H9 (cell line): ENCODE measurements at regions not wholly inside any gene's neighbourhood (a gene's known extent, or its start where the extent isn't known, plus 50 kb on each side); places are given as distances from the start of the nearest gene placed in this dataset.

Experiments
- DNase-seq: peaks from one replicate; pipeline ENCODE4 v3.0.0-alpha.2; 2017
- H2AFZ ChIP-seq: one replicate; pipeline ENCODE4 v1.6.1; 2013; ENCODE audit warnings: mild to moderate bottlenecking, low read length, control low read depth, moderate library complexity
- H2AK5ac ChIP-seq: 2 replicates; pipeline ENCODE4 v1.6.1; 2013; ENCODE audit warnings: low read length, control low read depth, mixed read lengths; ENCODE audit not compliant: insufficient read length
- H2BK120ac ChIP-seq: one replicate; pipeline ENCODE4 v1.6.1; 2013; ENCODE audit warnings: low read depth, mild to moderate bottlenecking, low read length, control low read depth, inconsistent platforms; ENCODE audit not compliant: poor library complexity, severe bottlenecking
- H2BK12ac ChIP-seq: 2 replicates; pipeline ENCODE4 v1.6.1; 2013; ENCODE audit warnings: low read length, control low read depth, mixed read lengths, low read depth; ENCODE audit not compliant: insufficient read length
- H2BK15ac ChIP-seq: 2 replicates; pipeline ENCODE4 v1.6.1; 2013; ENCODE audit warnings: low read depth, low read length, control low read depth
- H2BK20ac ChIP-seq: one replicate; pipeline ENCODE4 v1.6.1; 2013; ENCODE audit warnings: low read depth, mild to moderate bottlenecking, low read length, control low read depth, inconsistent platforms; ENCODE audit not compliant: poor library complexity, severe bottlenecking
- H2BK5ac ChIP-seq: 2 replicates; pipeline ENCODE4 v1.6.1; 2013; ENCODE audit warnings: low read length, control low read depth, mixed read lengths; ENCODE audit not compliant: insufficient read length
- H3K14ac ChIP-seq: 2 replicates; pipeline ENCODE4 v1.6.1; 2013; ENCODE audit warnings: low read length, control low read depth; ENCODE audit not compliant: insufficient read depth
- H3K18ac ChIP-seq: 2 replicates; pipeline ENCODE4 v1.6.1; 2013; ENCODE audit warnings: low read depth, mild to moderate bottlenecking, mixed read lengths, low read length, control low read depth; ENCODE audit not compliant: insufficient read length
- H3K23ac ChIP-seq: 2 replicates; pipeline ENCODE4 v1.6.1; 2013; ENCODE audit warnings: low read length, control low read depth, mixed read lengths, low read depth; ENCODE audit not compliant: insufficient read length
- H3K23me2 ChIP-seq: 2 replicates; pipeline ENCODE4 v1.6.1; 2013; ENCODE audit warnings: low read depth, mild to moderate bottlenecking, mixed read lengths, low read length, control low read depth; ENCODE audit not compliant: insufficient read length, poor library complexity, severe bottlenecking
- H3K27ac ChIP-seq: 2 replicates; pipeline ENCODE4 v1.5.1; 2013; ENCODE audit warnings: low read length, control low read depth, mixed read lengths, low read depth; ENCODE audit not compliant: insufficient read length
- H3K27me3 ChIP-seq: 2 replicates; pipeline ENCODE4 v1.6.1; 2013; ENCODE audit warnings: low read length, control low read depth, inconsistent platforms; ENCODE audit not compliant: insufficient read depth
- H3K4ac ChIP-seq: 2 replicates; pipeline ENCODE4 v1.6.1; 2013; ENCODE audit warnings: low read depth, mild to moderate bottlenecking, control low read depth, inconsistent platforms, low read length, moderate library complexity
- H3K4me1 ChIP-seq: 2 replicates; pipeline ENCODE4 v1.6.1; 2013; ENCODE audit warnings: low read length, control low read depth, inconsistent platforms; ENCODE audit not compliant: insufficient read depth
- H3K4me2 ChIP-seq: 2 replicates; pipeline ENCODE4 v1.6.1; 2013; ENCODE audit warnings: low read length, control low read depth, mixed read lengths; ENCODE audit not compliant: insufficient read length, insufficient read depth
- H3K56ac ChIP-seq: 2 replicates; pipeline ENCODE4 v1.6.1; 2013; ENCODE audit warnings: low read depth, mild to moderate bottlenecking, mixed read lengths, low read length, control low read depth; ENCODE audit not compliant: insufficient read length
- H3K79me1 ChIP-seq: 2 replicates; pipeline ENCODE4 v1.6.1; 2013; ENCODE audit warnings: low read depth, mild to moderate bottlenecking, moderate library complexity, low read length, control low read depth, inconsistent platforms; ENCODE audit not compliant: insufficient read depth, poor library complexity, severe bottlenecking
- H3K79me2 ChIP-seq: 2 replicates; pipeline ENCODE4 v1.6.1; 2013; ENCODE audit warnings: low read length, control low read depth, inconsistent platforms; ENCODE audit not compliant: insufficient read depth
- H3K9ac ChIP-seq: 2 replicates; pipeline ENCODE4 v1.6.1; 2013; ENCODE audit warnings: low read length, control low read depth, mixed read lengths; ENCODE audit not compliant: insufficient read length; ENCODE audit errors: extremely low read depth
- H3K9me3 ChIP-seq: one replicate; pipeline ENCODE4 v1.6.1; 2013; ENCODE audit warnings: low read depth, low read length, inconsistent platforms; ENCODE audit not compliant: control insufficient read depth
- H3T11ph ChIP-seq: one replicate; pipeline ENCODE4 v1.6.1; 2013; ENCODE audit warnings: mild to moderate bottlenecking, low read length, control low read depth, inconsistent platforms
- H4K20me1 ChIP-seq: one replicate; pipeline ENCODE4 v1.6.1; 2013; ENCODE audit not compliant: control insufficient read depth, insufficient read length, insufficient read depth
- H4K5ac ChIP-seq: 2 replicates; pipeline ENCODE4 v1.6.1; 2013; ENCODE audit warnings: low read depth, mild to moderate bottlenecking, mixed read lengths, low read length, control low read depth; ENCODE audit not compliant: insufficient read length
- H4K8ac ChIP-seq: replicated peaks from 2 replicates; pipeline ENCODE4 v1.6.1; 2013; ENCODE audit warnings: low read length, control low read depth, mixed read lengths, low read depth; ENCODE audit not compliant: insufficient read length
- H4K91ac ChIP-seq: 2 replicates; pipeline ENCODE4 v1.6.1; 2013; ENCODE audit warnings: low read depth, mild to moderate bottlenecking, moderate library complexity, mixed read lengths, low read length, control low read depth; ENCODE audit not compliant: insufficient read length
- H3K27ac Mint-ChIP-seq, 3 experiments: 2 replicates in 2 of 3; 3 replicates in 1 of 3; pipeline ENCODE4 v1.8.0; 2020 to 2021; ENCODE audit warnings: mixed read lengths in 3 of 3, mild to moderate bottlenecking in 1 of 3, moderate library complexity in 1 of 3
- H3K27me3 Mint-ChIP-seq: 2 replicates; pipeline ENCODE4 v1.8.0; 2021; ENCODE audit warnings: low read depth, mild to moderate bottlenecking, moderate library complexity, mixed read lengths
- H3K36me3 Mint-ChIP-seq, 3 experiments: 2 replicates in 2 of 3; 3 replicates in 1 of 3; pipeline ENCODE4 v1.8.0; 2020 to 2021; ENCODE audit warnings: low read depth in 3 of 3, mixed read lengths in 3 of 3; ENCODE audit not compliant: insufficient read depth in 1 of 3
- H3K4me1 Mint-ChIP-seq, 2 experiments: 2 replicates each; pipeline ENCODE4 v1.8.0; 2020; ENCODE audit warnings: mixed read lengths in 2 of 2
- H3K4me3 Mint-ChIP-seq, 2 experiments: 2 replicates in 1 of 2; 3 replicates in 1 of 2; pipeline ENCODE4 v1.8.0; 2020 to 2021; ENCODE audit warnings: mild to moderate bottlenecking in 2 of 2, mixed read lengths in 2 of 2, moderate library complexity in 1 of 2
- H3K9me3 Mint-ChIP-seq, 2 experiments: 2 replicates in 1 of 2; 3 replicates in 1 of 2; pipeline ENCODE4 v1.8.0; 2020; ENCODE audit warnings: mild to moderate bottlenecking in 2 of 2, mixed read lengths in 2 of 2, moderate library complexity in 1 of 2
- WGBS: extraction: QIAGEN DNeasy Blood & Tissue Kit; methylation state at CpG from one replicate; pipeline ENCODE4 v1.1.7; 2013; ENCODE audit warnings: missing lambda C conversion rate, low lambda C conversion rate, mixed read lengths; ENCODE audit not compliant: insufficient read length; ENCODE audit errors: extremely low coverage; 5-methylcytosine and 5-hydroxymethylcytosine counted together
- TF ChIP-seq, protein P1 (sequence below): fragments of 200-600 bp; sonication (generic); conservative IDR thresholded peaks from 3 replicates; pipeline ENCODE4 v1.8.0; 2021; ENCODE audit warnings: antibody characterized with exemption, mild to moderate bottlenecking

DNA sequence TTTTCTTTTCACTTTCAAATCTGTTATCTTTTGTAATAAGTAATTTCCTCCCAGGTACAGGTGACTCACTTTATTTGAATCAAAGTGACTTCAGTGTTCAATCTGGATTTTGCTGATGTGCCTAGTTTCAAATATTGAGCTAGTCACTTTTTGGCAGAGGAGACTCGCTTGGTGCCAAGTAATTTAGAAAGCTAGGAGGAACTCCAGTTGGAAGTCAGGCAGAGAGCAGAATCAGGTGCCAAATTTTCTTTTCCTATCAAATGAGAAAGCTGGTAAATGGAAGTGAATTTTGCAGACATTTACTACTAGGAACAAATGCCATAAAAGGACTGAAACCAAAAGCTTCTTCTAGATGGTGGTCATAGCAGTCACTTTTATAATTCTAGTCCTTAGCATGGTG lies 656.0 kb upstream of the KIF2B start:
- Mint-ChIP-seq H3K4me3 (no peak overlapping the region), H3K27me3 (no peaks in the 10 kb centered on the region), H3K4me1 (peaks cover 0 to 12% of the 10 kb centered on the region in 2 experiments; a peak in 2 of 4 replicates), H3K36me3 (no peaks in the 10 kb centered on the region; a peak in 1 of 7 replicates), H3K27ac (no peak overlapping the region), H3K9me3 (no peaks in the 10 kb centered on the region; a peak in 1 of 5 replicates)
- no peak overlapping the region for H2BK15ac ChIP-seq
- no peak overlapping the region for H3K14ac ChIP-seq
- no peak overlapping the region for H3T11ph ChIP-seq
- H3K23me2 ChIP-seq = no peaks in the 10 kb centered on the region
- no peak overlapping the region for H2BK20ac ChIP-seq
- H3K27ac ChIP-seq = no peak overlapping the region
- H3K9me3 ChIP-seq = no peaks in the 10 kb centered on the region
- no peaks in the 10 kb centered on the region for H3K4me1 ChIP-seq
- no peak overlapping the region for H3K56ac ChIP-seq
- H3K79me2 ChIP-seq = no peaks in the 10 kb centered on the region
- H2BK12ac ChIP-seq = no peak overlapping the region
- H3K79me1 ChIP-seq = no peaks in the 10 kb centered on the region
- H3K23ac ChIP-seq = no peak overlapping the region
- H4K8ac ChIP-seq = no peak overlapping the region
- H3K4me2 ChIP-seq = no peak overlapping the region
- H4K5ac ChIP-seq = no peak overlapping the region
- no peak for DNase-seq
- H2AFZ ChIP-seq = no peak overlapping the region
- H2BK5ac ChIP-seq = no peak overlapping the region
- no peak overlapping the region for H3K9ac ChIP-seq
- no peaks in the 10 kb centered on the region for H4K20me1 ChIP-seq
- no peaks in the 10 kb centered on the region for H3K27me3 ChIP-seq
- TF ChIP-seq, protein P1, sequence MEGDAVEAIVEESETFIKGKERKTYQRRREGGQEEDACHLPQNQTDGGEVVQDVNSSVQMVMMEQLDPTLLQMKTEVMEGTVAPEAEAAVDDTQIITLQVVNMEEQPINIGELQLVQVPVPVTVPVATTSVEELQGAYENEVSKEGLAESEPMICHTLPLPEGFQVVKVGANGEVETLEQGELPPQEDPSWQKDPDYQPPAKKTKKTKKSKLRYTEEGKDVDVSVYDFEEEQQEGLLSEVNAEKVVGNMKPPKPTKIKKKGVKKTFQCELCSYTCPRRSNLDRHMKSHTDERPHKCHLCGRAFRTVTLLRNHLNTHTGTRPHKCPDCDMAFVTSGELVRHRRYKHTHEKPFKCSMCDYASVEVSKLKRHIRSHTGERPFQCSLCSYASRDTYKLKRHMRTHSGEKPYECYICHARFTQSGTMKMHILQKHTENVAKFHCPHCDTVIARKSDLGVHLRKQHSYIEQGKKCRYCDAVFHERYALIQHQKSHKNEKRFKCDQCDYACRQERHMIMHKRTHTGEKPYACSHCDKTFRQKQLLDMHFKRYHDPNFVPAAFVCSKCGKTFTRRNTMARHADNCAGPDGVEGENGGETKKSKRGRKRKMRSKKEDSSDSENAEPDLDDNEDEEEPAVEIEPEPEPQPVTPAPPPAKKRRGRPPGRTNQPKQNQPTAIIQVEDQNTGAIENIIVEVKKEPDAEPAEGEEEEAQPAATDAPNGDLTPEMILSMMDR = no peak
- H3K18ac ChIP-seq = no peak overlapping the region
- H2AK5ac ChIP-seq = no peak overlapping the region
- no peak overlapping the region for H4K91ac ChIP-seq
- WGBS = no CpG with 5 or more reads among the region's 1 CpG
- H3K4ac ChIP-seq = no peak overlapping the region
- no peak overlapping the region for H2BK120ac ChIP-seq
